ENCODE measurements at regions not wholly inside any gene's neighbourhood (a gene's known extent, or its start where the extent isn't known, plus 50 kb on each side); places are given as distances from the start of the nearest gene placed in this dataset.

DNA sequence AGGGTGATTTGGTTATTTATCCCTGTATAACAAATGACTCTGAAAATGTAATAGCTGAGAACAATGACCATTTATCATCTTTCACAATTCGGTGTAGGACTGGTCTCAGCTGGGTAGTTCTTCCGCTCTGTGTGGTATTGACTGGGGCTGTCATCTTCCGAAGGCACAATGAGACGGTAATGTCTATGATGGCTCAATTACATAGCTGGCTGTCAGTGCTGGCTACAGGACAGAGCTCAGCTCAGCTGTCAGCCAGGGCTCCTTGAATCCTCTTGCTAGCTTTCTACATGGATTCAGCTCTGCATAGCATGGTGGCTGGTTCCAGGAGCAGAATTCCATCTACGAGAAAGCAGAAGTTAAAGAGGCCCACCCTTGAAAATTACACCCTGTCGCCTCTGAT, 483.8 kb downstream of the TDRD15 start:
- CTCF ChIA-PET: no interaction called here
- DNase-seq (ENCODE audit: low spot score) (no peak), ATAC-seq (no peak)
- Mint-ChIP-seq H3K4me1 (no peaks in the 10 kb centered on the region), H3K27me3 (ENCODE audit: low read depth) (no peaks in the 10 kb centered on the region), H3K36me3 (peaks cover 6% of the 10 kb centered on the region), H3K27ac (no peak overlapping the region), H3K4me3 (no peak overlapping the region), H3K9me3 (peaks cover 15% of the 10 kb centered on the region)
- TF ChIP-seq, protein P1, sequence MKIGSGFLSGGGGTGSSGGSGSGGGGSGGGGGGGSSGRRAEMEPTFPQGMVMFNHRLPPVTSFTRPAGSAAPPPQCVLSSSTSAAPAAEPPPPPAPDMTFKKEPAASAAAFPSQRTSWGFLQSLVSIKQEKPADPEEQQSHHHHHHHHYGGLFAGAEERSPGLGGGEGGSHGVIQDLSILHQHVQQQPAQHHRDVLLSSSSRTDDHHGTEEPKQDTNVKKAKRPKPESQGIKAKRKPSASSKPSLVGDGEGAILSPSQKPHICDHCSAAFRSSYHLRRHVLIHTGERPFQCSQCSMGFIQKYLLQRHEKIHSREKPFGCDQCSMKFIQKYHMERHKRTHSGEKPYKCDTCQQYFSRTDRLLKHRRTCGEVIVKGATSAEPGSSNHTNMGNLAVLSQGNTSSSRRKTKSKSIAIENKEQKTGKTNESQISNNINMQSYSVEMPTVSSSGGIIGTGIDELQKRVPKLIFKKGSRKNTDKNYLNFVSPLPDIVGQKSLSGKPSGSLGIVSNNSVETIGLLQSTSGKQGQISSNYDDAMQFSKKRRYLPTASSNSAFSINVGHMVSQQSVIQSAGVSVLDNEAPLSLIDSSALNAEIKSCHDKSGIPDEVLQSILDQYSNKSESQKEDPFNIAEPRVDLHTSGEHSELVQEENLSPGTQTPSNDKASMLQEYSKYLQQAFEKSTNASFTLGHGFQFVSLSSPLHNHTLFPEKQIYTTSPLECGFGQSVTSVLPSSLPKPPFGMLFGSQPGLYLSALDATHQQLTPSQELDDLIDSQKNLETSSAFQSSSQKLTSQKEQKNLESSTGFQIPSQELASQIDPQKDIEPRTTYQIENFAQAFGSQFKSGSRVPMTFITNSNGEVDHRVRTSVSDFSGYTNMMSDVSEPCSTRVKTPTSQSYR (CRISPR knock-in tag; IDR thresholded peaks at IDR 0.05): no peak
- TF ChIP-seq HMGA2 (CRISPR knock-in tag; IDR thresholded peaks at IDR 0.05) (no peak), ZBTB43 (CRISPR knock-in tag; IDR thresholded peaks at IDR 0.05) (no peak), JAZF1 (CRISPR knock-in tag; IDR thresholded peaks at IDR 0.05) (no peak), E2F4 (CRISPR knock-in tag; IDR thresholded peaks at IDR 0.05; ENCODE audit: borderline replicate concordance, low read depth) (no peak), AR (CRISPR knock-in tag; IDR thresholded peaks at IDR 0.05) (no peak), RELA (CRISPR knock-in tag; IDR thresholded peaks at IDR 0.05; ENCODE audit: borderline replicate concordance) (no peak), OVOL2 (CRISPR knock-in tag; IDR thresholded peaks at IDR 0.05; ENCODE audit: borderline replicate concordance) (no peak), TEAD1 (CRISPR knock-in tag; IDR thresholded peaks at IDR 0.05) (no peak), ELF4 (CRISPR knock-in tag; IDR thresholded peaks at IDR 0.05; ENCODE audit: low read depth) (no peak), NFYB (CRISPR knock-in tag; conservative IDR thresholded peaks at IDR 0.05; ENCODE audit: low read depth) (no peak)
- TF ChIP-seq, protein P2, sequence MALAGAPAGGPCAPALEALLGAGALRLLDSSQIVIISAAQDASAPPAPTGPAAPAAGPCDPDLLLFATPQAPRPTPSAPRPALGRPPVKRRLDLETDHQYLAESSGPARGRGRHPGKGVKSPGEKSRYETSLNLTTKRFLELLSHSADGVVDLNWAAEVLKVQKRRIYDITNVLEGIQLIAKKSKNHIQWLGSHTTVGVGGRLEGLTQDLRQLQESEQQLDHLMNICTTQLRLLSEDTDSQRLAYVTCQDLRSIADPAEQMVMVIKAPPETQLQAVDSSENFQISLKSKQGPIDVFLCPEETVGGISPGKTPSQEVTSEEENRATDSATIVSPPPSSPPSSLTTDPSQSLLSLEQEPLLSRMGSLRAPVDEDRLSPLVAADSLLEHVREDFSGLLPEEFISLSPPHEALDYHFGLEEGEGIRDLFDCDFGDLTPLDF (CRISPR knock-in tag; IDR thresholded peaks at IDR 0.05): no peak
- POLR2A ChIA-PET: no interaction called here

DNA sequence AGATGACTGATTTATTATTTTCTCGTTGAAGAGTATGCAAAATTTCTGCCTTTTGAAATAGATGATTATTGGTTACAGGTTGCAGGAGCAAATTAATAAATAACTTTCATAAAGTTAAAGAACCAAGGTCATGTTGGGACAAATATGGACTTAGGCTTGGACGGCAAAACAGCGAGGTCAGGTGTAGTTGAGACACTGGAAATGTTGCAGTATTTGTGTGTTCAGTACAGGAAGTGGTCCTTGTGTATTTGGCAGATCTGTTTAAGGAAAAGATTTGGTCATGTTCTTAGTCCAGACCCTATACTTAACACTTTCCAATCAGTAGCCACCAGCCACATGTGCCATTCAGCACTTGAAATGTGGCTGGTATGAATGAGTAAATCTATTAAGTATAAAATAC, 486.5 kb downstream of the TDRD15 start:
- no peak for TF ChIP-seq ELF4 (CRISPR knock-in tag; IDR thresholded peaks at IDR 0.05; ENCODE audit: low read depth)
- no peak for TF ChIP-seq MYBL2 (CRISPR knock-in tag; IDR thresholded peaks at IDR 0.05)
- TF ChIP-seq MXD4 (CRISPR knock-in tag; IDR thresholded peaks at IDR 0.05; ENCODE audit: borderline replicate concordance): no peak
- TF ChIP-seq TEAD4 (CRISPR knock-in tag; IDR thresholded peaks at IDR 0.05): no peak
- no peak for TF ChIP-seq FOXK1 (CRISPR knock-in tag; IDR thresholded peaks at IDR 0.05)
- TF ChIP-seq AR (CRISPR knock-in tag; IDR thresholded peaks at IDR 0.05): no peak
- ChIA-PET CTCF (no interaction called here), POLR2A (no interaction called here)
- Mint-ChIP-seq H3K4me1 (no peaks in the 10 kb centered on the region), H3K4me3 (no peak overlapping the region), H3K27me3 (ENCODE audit: low read depth) (no peaks in the 10 kb centered on the region), H3K36me3 (peaks cover 15% of the 10 kb centered on the region), H3K9me3 (peaks cover 41% of the 10 kb centered on the region), H3K27ac (no peak overlapping the region)
- DNase-seq (ENCODE audit: low spot score): no peak
- no peak for ATAC-seq

Measured in WTC11 (cell line).